ENCODE measurements at regions not wholly inside any gene's neighbourhood (a gene's known extent, or its start where the extent isn't known, plus 50 kb on each side); places are given as distances from the start of the nearest gene placed in this dataset.

DNA sequence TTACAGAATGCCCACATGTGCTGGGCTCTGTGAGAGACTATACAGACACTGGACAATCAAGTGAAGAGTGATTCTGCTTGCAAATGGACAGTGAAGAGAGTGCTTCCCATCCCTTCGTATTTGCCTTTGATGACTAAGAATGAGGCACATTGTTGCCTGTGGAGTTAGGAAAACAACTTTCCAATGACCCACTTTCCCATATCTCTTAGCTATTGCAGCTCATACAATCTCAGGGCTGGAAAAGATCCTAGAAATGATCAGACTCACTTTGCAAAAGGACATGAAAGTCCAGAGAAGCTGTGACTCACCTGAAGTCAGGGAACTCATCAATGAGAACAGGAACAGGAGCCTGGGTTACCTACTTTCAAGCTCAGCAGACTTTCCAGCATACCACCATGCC is 440.5 kb upstream of the TCF4 start:
- TF ChIP-seq CTCF (IDR thresholded peaks at IDR 0.05) (no peak), POLR2A (IDR thresholded peaks at IDR 0.05) (no peak)
